ENCODE measurements at regions not wholly inside any gene's neighbourhood (a gene's known extent, or its start where the extent isn't known, plus 50 kb on each side); places are given as distances from the start of the nearest gene placed in this dataset.

DNA sequence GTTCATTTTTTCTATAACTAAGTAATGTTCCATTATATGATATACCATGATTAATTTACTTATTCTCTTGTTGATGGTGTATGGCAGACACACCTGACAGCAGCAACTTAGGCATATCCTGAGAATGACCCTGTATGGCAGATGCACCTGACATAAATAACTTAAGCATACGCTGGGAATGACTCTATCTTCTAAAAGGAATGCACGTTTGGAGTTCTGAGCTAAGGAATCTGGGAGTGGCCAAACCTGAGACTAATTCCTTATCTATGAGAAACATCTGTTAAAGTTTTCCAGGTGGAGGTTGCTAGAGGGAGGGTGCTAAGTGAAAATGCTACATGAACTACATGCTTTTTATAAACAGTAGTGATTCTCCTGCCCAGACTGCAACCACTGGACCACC, 96.7 kb upstream of the RGS18 start:
- Histone ChIP-seq H3K4me3 (no peak overlapping the region), H3K36me3 (ENCODE audit: control insufficient read depth, insufficient read depth, low read length) (no peaks in the 10 kb centered on the region), H3K9ac (ENCODE audit: insufficient read depth in 1 of 2, low read depth in 2 of 2, low read length in 2 of 2) (no peak overlapping the region), H3K4me2 (ENCODE audit: insufficient read depth, low read length) (no peak overlapping the region), H2AFZ (ENCODE audit: low read depth, low read length) (no peak overlapping the region), H3K27me3 (ENCODE audit: control insufficient read depth in 2 of 2, insufficient read depth in 2 of 2, low read length in 2 of 2) (no peaks in the 10 kb centered on the region), H3K4me1 (replicated peaks in 1 of 2; ENCODE audit: control insufficient read depth in 2 of 2, insufficient read depth in 2 of 2, low read length in 2 of 2) (no peaks in the 10 kb centered on the region; a peak in 1 of 5 replicates), H3K9me3 (replicated peaks; ENCODE audit: control insufficient read depth, insufficient read depth, low read depth, low read length) (no peaks in the 10 kb centered on the region), H3K27ac (ENCODE audit: extremely low read depth, low read depth, low read length) (no peak overlapping the region), H3K79me2 (ENCODE audit: control insufficient read depth, insufficient read depth, low read length) (no peaks in the 10 kb centered on the region), H4K20me1 (replicated peaks; ENCODE audit: control insufficient read depth, insufficient read depth, low read length) (no peaks in the 10 kb centered on the region), H3K9me1 (ENCODE audit: control insufficient read depth, insufficient read depth, low read length) (no peaks in the 10 kb centered on the region)
- ChIA-PET CTCF (ENCODE audit: low intra/inter-chr PET ratio) (no interaction called here), POLR2A (no interaction called here)
- in situ Hi-C loops (cut with MboI): no loop called here
- TF ChIP-seq PML (IDR thresholded peaks at IDR 0.05; ENCODE audit: low read length) (no peak), ARID1B (IDR thresholded peaks at IDR 0.05) (peak; percentile 24; the same call in 1 of the 2 replicates), CXXC5 (CRISPR knock-in tag; IDR thresholded peaks at IDR 0.05) (no peak), HDAC6 (IDR thresholded peaks at IDR 0.05; ENCODE audit: low read depth, low read length) (no peak), SMAD3 (CRISPR knock-in tag; conservative IDR thresholded peaks at IDR 0.05) (no peak), TAL1 (IDR thresholded peaks at IDR 0.05) (peak; percentile 43), TCF3 (CRISPR knock-in tag; IDR thresholded peaks at IDR 0.05) (peak; percentile 26), CBFA2T3 (IDR thresholded peaks at IDR 0.05) (peak; percentile 20; the same call in 1 of the 2 replicates), TGIF2 (CRISPR knock-in tag; IDR thresholded peaks at IDR 0.05) (no peak)
- TF ChIP-seq, protein P1, sequence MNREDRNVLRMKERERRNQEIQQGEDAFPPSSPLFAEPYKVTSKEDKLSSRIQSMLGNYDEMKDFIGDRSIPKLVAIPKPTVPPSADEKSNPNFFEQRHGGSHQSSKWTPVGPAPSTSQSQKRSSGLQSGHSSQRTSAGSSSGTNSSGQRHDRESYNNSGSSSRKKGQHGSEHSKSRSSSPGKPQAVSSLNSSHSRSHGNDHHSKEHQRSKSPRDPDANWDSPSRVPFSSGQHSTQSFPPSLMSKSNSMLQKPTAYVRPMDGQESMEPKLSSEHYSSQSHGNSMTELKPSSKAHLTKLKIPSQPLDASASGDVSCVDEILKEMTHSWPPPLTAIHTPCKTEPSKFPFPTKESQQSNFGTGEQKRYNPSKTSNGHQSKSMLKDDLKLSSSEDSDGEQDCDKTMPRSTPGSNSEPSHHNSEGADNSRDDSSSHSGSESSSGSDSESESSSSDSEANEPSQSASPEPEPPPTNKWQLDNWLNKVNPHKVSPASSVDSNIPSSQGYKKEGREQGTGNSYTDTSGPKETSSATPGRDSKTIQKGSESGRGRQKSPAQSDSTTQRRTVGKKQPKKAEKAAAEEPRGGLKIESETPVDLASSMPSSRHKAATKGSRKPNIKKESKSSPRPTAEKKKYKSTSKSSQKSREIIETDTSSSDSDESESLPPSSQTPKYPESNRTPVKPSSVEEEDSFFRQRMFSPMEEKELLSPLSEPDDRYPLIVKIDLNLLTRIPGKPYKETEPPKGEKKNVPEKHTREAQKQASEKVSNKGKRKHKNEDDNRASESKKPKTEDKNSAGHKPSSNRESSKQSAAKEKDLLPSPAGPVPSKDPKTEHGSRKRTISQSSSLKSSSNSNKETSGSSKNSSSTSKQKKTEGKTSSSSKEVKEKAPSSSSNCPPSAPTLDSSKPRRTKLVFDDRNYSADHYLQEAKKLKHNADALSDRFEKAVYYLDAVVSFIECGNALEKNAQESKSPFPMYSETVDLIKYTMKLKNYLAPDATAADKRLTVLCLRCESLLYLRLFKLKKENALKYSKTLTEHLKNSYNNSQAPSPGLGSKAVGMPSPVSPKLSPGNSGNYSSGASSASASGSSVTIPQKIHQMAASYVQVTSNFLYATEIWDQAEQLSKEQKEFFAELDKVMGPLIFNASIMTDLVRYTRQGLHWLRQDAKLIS (CRISPR knock-in tag; IDR thresholded peaks at IDR 0.05): no peak
- 3% methylated on average over 2 of the region's 2 CpGs for WGBS (ENCODE audit: insufficient coverage, low coverage, missing lambda C conversion rate)
- intact Hi-C loops (cut with micrococcal nuclease): no loop called here
- no TSS peak for BruUV-seq (replicated peaks)
- FAIRE-seq (no peak), ATAC-seq (no peak), DNase-seq (ENCODE audit: extremely low read depth in 1 of 4, low spot score in 3 of 4) (peak in 1 of 4 experiments; percentile 6)
